ES-I3 (cell line): ENCODE measurements at regions not wholly inside any gene's neighbourhood (a gene's known extent, or its start where the extent isn't known, plus 50 kb on each side); places are given as distances from the start of the nearest gene placed in this dataset.
"Not testable (repeated sequence)": the region's sequence is repeated elsewhere in the genome, so short reads cannot be mapped to it uniquely, and the experiment has no call there.

Experiments
- H3K36me3 ChIP-seq: 2 replicates; pipeline ENCODE4 v1.6.1; 2013; ENCODE audit warnings: mild to moderate bottlenecking, low read length, control low read depth, moderate library complexity; ENCODE audit not compliant: insufficient read depth
- H3K4me1 ChIP-seq: 2 replicates; pipeline ENCODE4 v1.6.1; 2013; ENCODE audit warnings: mild to moderate bottlenecking, control low read depth, low read length; ENCODE audit not compliant: insufficient read depth
- H3K9ac ChIP-seq: 2 replicates; pipeline ENCODE4 v1.6.1; 2013; ENCODE audit warnings: low read depth, mild to moderate bottlenecking, low read length, moderate library complexity
- H3K9me3 ChIP-seq: 2 replicates; pipeline ENCODE4 v1.6.1; 2013; ENCODE audit warnings: mild to moderate bottlenecking, low read length, moderate library complexity; ENCODE audit not compliant: control insufficient read depth, insufficient read depth

- not testable (repeated sequence) for H3K4me1 ChIP-seq, H3K36me3 ChIP-seq, H3K9me3 ChIP-seq
- H3K9ac ChIP-seq: peak overlapping the region; percentile 76; the same call in 1 of the 2 replicates
These were observed 75.2 kb upstream of the ERV3-1 start for GRCh38 chr7:65081669-65082055.

GRCh38 chr7:65080799-65081668 is 74.5 kb upstream of the ERV3-1 start:
- H3K36me3 ChIP-seq, H3K4me1 ChIP-seq, H3K9me3 ChIP-seq: not testable (repeated sequence)
- H3K9ac ChIP-seq: peak overlapping the region; percentile 76

- not testable (repeated sequence) for H3K4me1 ChIP-seq, H3K9ac ChIP-seq
These were observed 68.5 kb upstream of the ERV3-1 start for GRCh38 chr7:65074959-65075358.

GRCh38 chr7:65073160-65073559 is 66.7 kb upstream of the ERV3-1 start:
- not testable (repeated sequence) for H3K4me1 ChIP-seq, H3K9me3 ChIP-seq, H3K36me3 ChIP-seq, H3K9ac ChIP-seq

More at GRCh38 chr7:65074959-65075358, 68.5 kb upstream of the ERV3-1 start:
- H3K9me3 ChIP-seq, H3K36me3 ChIP-seq: not testable (repeated sequence)

GRCh38 chr7:65071854-65072431 is 65.5 kb upstream of the ERV3-1 start:
- H3K9ac ChIP-seq, H3K4me1 ChIP-seq, H3K9me3 ChIP-seq, H3K36me3 ChIP-seq: not testable (repeated sequence)

- H3K4me1 ChIP-seq, H3K9ac ChIP-seq, H3K36me3 ChIP-seq: not testable (repeated sequence)
These were observed 63.0 kb upstream of the ERV3-1 start for GRCh38 chr7:65069476-65069875.

GRCh38 chr7:65062566-65062965 is 56.1 kb upstream of the ERV3-1 start:
- not testable (repeated sequence) for H3K9ac ChIP-seq, H3K36me3 ChIP-seq, H3K9me3 ChIP-seq, H3K4me1 ChIP-seq

More at GRCh38 chr7:65069476-65069875, 63.0 kb upstream of the ERV3-1 start:
- H3K9me3 ChIP-seq: not testable (repeated sequence)

- H3K9ac ChIP-seq, H3K9me3 ChIP-seq, H3K4me1 ChIP-seq, H3K36me3 ChIP-seq: not testable (repeated sequence)
These were observed 52.8 kb upstream of the ERV3-1 start for GRCh38 chr7:65059247-65059646.
